HepG2 (cell line): ENCODE measurements at regions not wholly inside any gene's neighbourhood (a gene's known extent, or its start where the extent isn't known, plus 50 kb on each side); places are given as distances from the start of the nearest gene placed in this dataset.
A peak's percentile ranks its signal among the peaks of the same experiment; 100 is the strongest.

Experiments
- ATAC-seq: fragments of 200-7000 bp; cut with Tn5 transposase; 3 replicates; pipeline ENCODE4 v1.9.1; 2020; ENCODE audit warnings: mild to moderate bottlenecking, moderate library complexity
- BruUV-seq: library from RNA; stranded (reverse); fragments of 400-500 nt; replicated peaks from 2 replicates; lab custom pipeline; 2021; lab: Mats Ljungman, UMichigan
- CTCF ChIA-PET: fragments of 300-600 bp; formaldehyde crosslinking; extraction: SDS; loops from one replicate; lab custom pipeline; 2021; ENCODE audit warnings: low total read pairs, inconsistent platforms, low intra/inter-chr PET ratio; lab: Yijun Ruan, JAX
- POLR2A ChIA-PET: fragments of 350-600 bp; sonication (Branson Sonifier 250); formaldehyde crosslinking; loops from one replicate; lab custom pipeline; 2020; ENCODE audit warnings: antibody characterized with exemption, inconsistent platforms; lab: Yijun Ruan, JAX
- DNase-seq: peaks from one replicate; pipeline ENCODE4 v3.0.0-alpha.2; 2015; ENCODE audit warnings: low spot score
- FAIRE-seq: peaks from 3 replicates; lab custom pipeline; 2011; peaks lifted over from hg19 to GRCh38; lab: Jason Lieb, UNC
- H2AFZ ChIP-seq: one replicate; pipeline ENCODE4 v1.6.1; 2011; ENCODE audit warnings: low read length, inconsistent platforms
- H3K27ac ChIP-seq: fragments of 300-600 bp; 3 replicates; pipeline ENCODE4 v1.8.0; 2011; ENCODE audit warnings: mixed run types, mild to moderate bottlenecking, mixed read lengths, low read length, inconsistent platforms; ENCODE audit not compliant: insufficient read depth; ENCODE audit errors: extremely low read length
- H3K27me3 ChIP-seq, 2 experiments: fragments of 200-600 bp in 1 of 2; 2 replicates in 1 of 2; 3 replicates in 1 of 2; pipeline versions ENCODE4 v1.6.0 to v1.8.0; 2011; ENCODE audit warnings: low read length in 2 of 2, mild to moderate bottlenecking in 2 of 2, moderate library complexity in 2 of 2, inconsistent platforms in 1 of 2; ENCODE audit not compliant: insufficient read depth in 2 of 2, control insufficient read depth in 1 of 2
- H3K36me3 ChIP-seq, 2 experiments: fragments of 200-600 bp in 1 of 2; replicated peaks in 1 of 2; 2 replicates in 1 of 2; 3 replicates in 1 of 2; pipeline versions ENCODE4 v1.5.1 to v1.8.0; 2011; ENCODE audit warnings: low read length in 2 of 2, inconsistent platforms in 1 of 2; ENCODE audit not compliant: insufficient read depth in 2 of 2, control insufficient read depth in 1 of 2
- H3K4me1 ChIP-seq: 2 replicates; pipeline ENCODE4 v1.5.1; 2012; ENCODE audit warnings: low read length, inconsistent platforms; ENCODE audit not compliant: insufficient read depth
- H3K4me2 ChIP-seq: 2 replicates; pipeline ENCODE4 v1.6.0; 2011; ENCODE audit warnings: low read depth, low read length, inconsistent platforms
- H3K4me3 ChIP-seq, 3 experiments: fragments of 200-600 bp in 1 of 3; sonication (generic), shearing (Covaris generic) in 1 of 3; replicated peaks in 1 of 3; 2 replicates each; pipeline ENCODE4 v1.5.1; 2011 to 2016; ENCODE audit warnings: low read length in 3 of 3, inconsistent platforms in 2 of 3, low read depth in 2 of 3, mild to moderate bottlenecking in 2 of 3, control low read depth in 1 of 3, mixed read lengths in 1 of 3; ENCODE audit not compliant: insufficient read depth in 1 of 3
- H3K79me2 ChIP-seq: one replicate; pipeline ENCODE4 v1.6.1; 2011; ENCODE audit warnings: low read length, inconsistent platforms; ENCODE audit not compliant: insufficient read depth
- H3K9ac ChIP-seq: 2 replicates; pipeline ENCODE4 v1.6.0; 2011; ENCODE audit warnings: mild to moderate bottlenecking, low read depth, low read length, inconsistent platforms; ENCODE audit not compliant: insufficient read depth
- H3K9me3 ChIP-seq: 2 replicates; pipeline ENCODE4 v1.5.1; 2012; ENCODE audit warnings: mild to moderate bottlenecking, low read length
- H4K20me1 ChIP-seq: 2 replicates; pipeline ENCODE4 v1.6.0; 2011; ENCODE audit warnings: inconsistent platforms, mild to moderate bottlenecking, low read length, moderate library complexity; ENCODE audit not compliant: insufficient read depth
- ATAD3A ChIP-seq: sonication (generic); formaldehyde crosslinking; IDR thresholded peaks from 2 replicates; pipeline ENCODE4 v1.4.0; 2020; ENCODE audit warnings: missing genetic modification reagents
- BCL6 ChIP-seq: IDR thresholded peaks from 2 replicates; pipeline ENCODE4 v1.6.1; 2016; ENCODE audit warnings: missing genetic modification reagents, missing compliant biosample characterization
- BHLHE40 ChIP-seq: IDR thresholded peaks from 2 replicates; pipeline ENCODE4 v1.6.1; 2011; ENCODE audit warnings: low read length, improper control_type of control experiment
- CBX1 ChIP-seq: IDR thresholded peaks from one replicate; pipeline ENCODE4 v1.6.1; 2016; ENCODE audit warnings: antibody characterized with exemption, low read depth
- CC2D1A ChIP-seq: sonication (generic); formaldehyde crosslinking; IDR thresholded peaks from 2 replicates; pipeline ENCODE4 v1.8.1; 2023; ENCODE audit warnings: mild to moderate bottlenecking, missing genetic modification reagents
- GPN1 ChIP-seq: sonication (generic); formaldehyde crosslinking; IDR thresholded peaks from 2 replicates; pipeline ENCODE4 v1.5.1; 2020; ENCODE audit warnings: missing genetic modification reagents, borderline replicate concordance
- GTF2F1 ChIP-seq: fragments of 150-350 bp; IDR thresholded peaks from 2 replicates; pipeline ENCODE4 v1.6.1; 2014; ENCODE audit warnings: low read length
- LCORL ChIP-seq, 2 experiments: fragments of 450-650 bp in 1 of 2; sonication (generic) in 1 of 2; formaldehyde crosslinking in 1 of 2; IDR thresholded peaks; 2 replicates each; pipeline versions ENCODE4 v1.5.0 to v1.6.1; 2017 to 2020; ENCODE audit warnings: antibody characterized with exemption in 1 of 2, missing genetic modification reagents in 1 of 2
- NCOA1 ChIP-seq: sonication (generic); formaldehyde crosslinking; IDR thresholded peaks from 2 replicates; pipeline ENCODE4 v1.9.0; 2021; ENCODE audit warnings: missing genetic modification reagents
- SMAD9 ChIP-seq: sonication (generic); formaldehyde crosslinking; IDR thresholded peaks from 2 replicates; pipeline ENCODE4 v1.5.1; 2020; ENCODE audit warnings: mild to moderate bottlenecking, missing genetic modification reagents
- SNAPC5 ChIP-seq: sonication (generic); formaldehyde crosslinking; IDR thresholded peaks from 2 replicates; pipeline ENCODE4 v1.8.1; 2023; ENCODE audit warnings: mild to moderate bottlenecking, missing genetic modification reagents, borderline replicate concordance
- TCF7 ChIP-seq: sonication (generic); IDR thresholded peaks from 2 replicates; pipeline ENCODE4 v1.6.1; 2016; ENCODE audit warnings: antibody characterized with exemption, low read depth
- ZBTB3 ChIP-seq: sonication (generic); formaldehyde crosslinking; IDR thresholded peaks from 2 replicates; pipeline ENCODE4 v1.4.0; 2020; ENCODE audit warnings: low read depth, mild to moderate bottlenecking, moderate library complexity, missing genetic modification reagents, borderline replicate concordance
- ZC3H4 ChIP-seq: sonication (generic); formaldehyde crosslinking; IDR thresholded peaks from 2 replicates; pipeline ENCODE4 v1.4.0; 2020; ENCODE audit warnings: missing genetic modification reagents, borderline replicate concordance
- ZNF350 ChIP-seq: sonication (generic); formaldehyde crosslinking; IDR thresholded peaks from 2 replicates; pipeline ENCODE4 v1.4.0; 2020; ENCODE audit warnings: mild to moderate bottlenecking, low read depth, missing genetic modification reagents, borderline replicate concordance
- ZNF672 ChIP-seq: sonication (generic); formaldehyde crosslinking; IDR thresholded peaks from 2 replicates; pipeline ENCODE4 v1.8.1; 2022; ENCODE audit warnings: missing genetic modification reagents
- ZNF746 ChIP-seq: sonication (generic); formaldehyde crosslinking; IDR thresholded peaks from 2 replicates; pipeline ENCODE4 v1.8.0; 2022; ENCODE audit warnings: mild to moderate bottlenecking, missing genetic modification reagents
- WGBS: methylation state at CpG from one replicate; pipeline ENCODE4 v1.1.6; 2017; ENCODE audit warnings: low lambda C conversion rate; 5-methylcytosine and 5-hydroxymethylcytosine counted together
- in situ Hi-C: cut with HindIII; loops from 2 replicates; pipeline ENCODE4 v1.10.0; 2017; ENCODE audit warnings: low pct_unique_long_range_greater_than_20kb; ENCODE audit not compliant: extremely low pct_ligation_motif_present
- intact Hi-C: fragments of 100-400 bp; cut with micrococcal nuclease; formaldehyde crosslinking; loops from one replicate; pipeline ENCODE4 v1.10.0; 2022; ENCODE audit not compliant: unreplicated experiment

GRCh38 chr1:194084755-194085154 lies 898.3 kb upstream of the B3GALT2 start:
- H3K4me2 ChIP-seq, result no peak overlapping the region
- H3K9me3 ChIP-seq, result no peaks in the 10 kb centered on the region
- intact Hi-C loops, result no loop called here
- H3K27me3 ChIP-seq, result no peaks in the 10 kb centered on the region
- CTCF ChIA-PET, result no interaction called here
- BruUV-seq, result no TSS peak
- H3K4me3 ChIP-seq, result no peak overlapping the region
- DNase-seq (no peak), FAIRE-seq (no peak), ATAC-seq (no peak)
- H3K9ac ChIP-seq, result no peak overlapping the region
- H3K27ac ChIP-seq, result no peak overlapping the region
- H3K79me2 ChIP-seq, result no peaks in the 10 kb centered on the region
- no peaks in the 10 kb centered on the region for H3K36me3 ChIP-seq
- 61% methylated on average over 3 of the region's 3 CpGs for WGBS
- POLR2A ChIA-PET, result no interaction called here
- no peak overlapping the region for H2AFZ ChIP-seq
- in situ Hi-C loops, result no loop called here
- H4K20me1 ChIP-seq, result no peaks in the 10 kb centered on the region
- no peaks in the 10 kb centered on the region for H3K4me1 ChIP-seq
- TF ChIP-seq ZNF746 (CRISPR knock-in tag) (no peak), NCOA1 (no peak), ATAD3A (CRISPR knock-in tag) (no peak), CBX1 (no peak), TCF7 (no peak), SMAD9 (CRISPR knock-in tag) (no peak), GPN1 (CRISPR knock-in tag) (no peak), ZNF672 (no peak), ZNF350 (CRISPR knock-in tag) (no peak), SNAPC5 (CRISPR knock-in tag) (no peak), ZC3H4 (CRISPR knock-in tag) (no peak)
- TF ChIP-seq, all 625 proteins: peak for 0

GRCh38 chr1:194081444-194081843 lies 895.0 kb upstream of the B3GALT2 start:
- DNase-seq (no peak), FAIRE-seq (no peak), ATAC-seq (no peak)
- POLR2A ChIA-PET, result no interaction called here
- in situ Hi-C loops (no loop called here), intact Hi-C loops (no loop called here)
- Histone ChIP-seq H3K4me2 (no peak overlapping the region), H2AFZ (no peak overlapping the region), H4K20me1 (no peaks in the 10 kb centered on the region), H3K9ac (no peak overlapping the region), H3K4me3 (no peak overlapping the region), H3K27ac (no peak overlapping the region), H3K9me3 (no peaks in the 10 kb centered on the region), H3K27me3 (no peaks in the 10 kb centered on the region), H3K79me2 (no peaks in the 10 kb centered on the region), H3K36me3 (no peaks in the 10 kb centered on the region), H3K4me1 (no peaks in the 10 kb centered on the region)
- BruUV-seq, result no TSS peak
- TF ChIP-seq BHLHE40, result no peak
- TF ChIP-seq GTF2F1, result 0 out of 2 replicates have a peak, but pooled peaks have one; percentile 32
- no peak for TF ChIP-seq CC2D1A (CRISPR knock-in tag)
- no peak for TF ChIP-seq ZBTB3 (CRISPR knock-in tag)
- TF ChIP-seq LCORL (IDR thresholded peaks at IDR 0.05), result peak; percentile 94
- TF ChIP-seq LCORL (CRISPR knock-in tag; IDR thresholded peaks at IDR 0.05), result no peak
- TF ChIP-seq BCL6 (CRISPR knock-in tag), result no peak
- CTCF ChIA-PET, result no interaction called here
